ENCODE measurements at regions not wholly inside any gene's neighbourhood (a gene's known extent, or its start where the extent isn't known, plus 50 kb on each side); places are given as distances from the start of the nearest gene placed in this dataset. TPM values are rescaled to one million over a fixed set of nuclear protein-coding genes. Genes with fewer than 3 reads are reported as not detected.

Small RNA genes lying in the stretch of these regions (microRNA-seq; reads per million reads assigned to microRNA genes)
- gene MIR3664 (ENCODE audit: borderline microRNAs expressed, borderline replicate concordance) = not detected

Small RNA genes lying in the stretch of these regions (small RNA-seq; reads per million reads assigned to genes)
- gene MIR3664 = not detected
- not detected for gene RF00019
